HEK293 (cell line): ENCODE measurements at regions not wholly inside any gene's neighbourhood (a gene's known extent, or its start where the extent isn't known, plus 50 kb on each side); places are given as distances from the start of the nearest gene placed in this dataset.

Experiments
- CTCF ChIA-PET: fragments of 350-600 bp; formaldehyde crosslinking; extraction: SDS; loops from one replicate; lab custom pipeline; 2021; ENCODE audit warnings: antibody characterized with exemption; lab: Yijun Ruan, JAX
- POLR2A ChIA-PET: fragments of 300-600 bp; formaldehyde crosslinking; extraction: SDS; loops from one replicate; lab custom pipeline; 2020; ENCODE audit warnings: antibody characterized with exemption, inconsistent platforms; lab: Yijun Ruan, JAX
- H3K27ac ChIP-seq: fragments of 200-500 bp; sonication (Bioruptor generic); 2 replicates; pipeline ENCODE4 v1.5.1; 2014; ENCODE audit warnings: low read depth, low read length, control low read depth, inconsistent platforms; ENCODE audit errors: extremely low read depth
- H3K36me3 ChIP-seq, 2 experiments: fragments of 200-500 bp in 1 of 2; sonication (Bioruptor generic) in 1 of 2; 1 replicate in 1 of 2; 2 replicates in 1 of 2; pipeline ENCODE4 v1.5.1; 2014 to 2017; ENCODE audit warnings: inconsistent platforms in 2 of 2, low read length in 2 of 2; ENCODE audit not compliant: control insufficient read depth in 2 of 2, insufficient read depth in 1 of 2
- H3K4me1 ChIP-seq: fragments of 200-500 bp; sonication (Bioruptor generic); 2 replicates; pipeline ENCODE4 v1.5.1; 2014; ENCODE audit warnings: mild to moderate bottlenecking, low read length, inconsistent platforms; ENCODE audit not compliant: control insufficient read depth, insufficient read depth
- H3K4me3 ChIP-seq: 2 replicates; pipeline ENCODE4 v1.5.1; 2011; ENCODE audit warnings: low read depth, mild to moderate bottlenecking, control low read depth, low read length, moderate library complexity
- H3K9me3 ChIP-seq: fragments of 200-500 bp; sonication (Bioruptor generic); 2 replicates; pipeline ENCODE4 v1.5.1; 2014; ENCODE audit warnings: low read depth, low read length, inconsistent platforms; ENCODE audit not compliant: control insufficient read depth, insufficient read depth
- KLF1 ChIP-seq: fragments of 450-650 bp; formaldehyde crosslinking; IDR thresholded peaks from 2 replicates; pipeline ENCODE4 v1.5.1; 2016; ENCODE audit warnings: missing biosample characterization, missing genetic modification characterization
- KLF8 ChIP-seq: fragments of 450-650 bp; formaldehyde crosslinking; IDR thresholded peaks from 2 replicates; pipeline ENCODE4 v1.5.1; 2016; ENCODE audit warnings: missing biosample characterization, missing genetic modification characterization
- OSR2 ChIP-seq: fragments of 450-650 bp; formaldehyde crosslinking; IDR thresholded peaks from 2 replicates; pipeline ENCODE4 v1.5.1; 2016; ENCODE audit warnings: missing biosample characterization, missing genetic modification characterization
- PRDM1 ChIP-seq: fragments of 450-650 bp; formaldehyde crosslinking; IDR thresholded peaks from 2 replicates; pipeline ENCODE4; 2016; ENCODE audit warnings: missing biosample characterization, missing genetic modification characterization
- TRIM28 ChIP-seq: IDR thresholded peaks from 2 replicates; pipeline ENCODE4 v1.6.1; 2011; ENCODE audit warnings: low read length, control low read depth, borderline replicate concordance
- YY2 ChIP-seq: fragments of 450-650 bp; formaldehyde crosslinking; IDR thresholded peaks from 2 replicates; pipeline ENCODE4 v1.5.1; 2016; ENCODE audit warnings: missing biosample characterization, missing genetic modification characterization
- ZBTB21 ChIP-seq: fragments of 450-650 bp; formaldehyde crosslinking; IDR thresholded peaks from 2 replicates; pipeline ENCODE4 v1.5.1; 2017; ENCODE audit warnings: missing biosample characterization, missing genetic modification characterization
- ZNF133 ChIP-seq: fragments of 450-650 bp; formaldehyde crosslinking; IDR thresholded peaks from 2 replicates; pipeline ENCODE4 v1.5.1; 2016; ENCODE audit warnings: missing biosample characterization, missing genetic modification characterization
- ZNF16 ChIP-seq: fragments of 450-650 bp; formaldehyde crosslinking; IDR thresholded peaks from 2 replicates; pipeline ENCODE4 v1.5.1; 2016; ENCODE audit warnings: low read depth, missing biosample characterization, missing genetic modification characterization
- ZNF366 ChIP-seq: fragments of 450-650 bp; formaldehyde crosslinking; conservative IDR thresholded peaks from 2 replicates; pipeline ENCODE4 v1.5.1; 2016; ENCODE audit warnings: missing biosample characterization, missing genetic modification characterization
- ZNF416 ChIP-seq: fragments of 450-650 bp; formaldehyde crosslinking; IDR thresholded peaks from 2 replicates; pipeline ENCODE4 v1.5.1; 2016; ENCODE audit warnings: missing biosample characterization, missing genetic modification characterization
- ZNF423 ChIP-seq: fragments of 450-650 bp; formaldehyde crosslinking; IDR thresholded peaks from 2 replicates; pipeline ENCODE4 v1.5.1; 2016; ENCODE audit warnings: missing biosample characterization, missing genetic modification characterization
- ZNF549 ChIP-seq: fragments of 450-650 bp; IDR thresholded peaks from 2 replicates; pipeline ENCODE4 v1.5.1; 2018; ENCODE audit warnings: missing biosample characterization, missing genetic modification characterization, mild to moderate bottlenecking, inconsistent platforms, moderate library complexity
- ZNF623 ChIP-seq: fragments of 450-650 bp; formaldehyde crosslinking; IDR thresholded peaks from 2 replicates; pipeline ENCODE4 v1.5.1; 2016; ENCODE audit warnings: missing biosample characterization, missing genetic modification characterization
- ZNF660 ChIP-seq: fragments of 450-650 bp; IDR thresholded peaks from 2 replicates; pipeline ENCODE4 v1.5.1; 2018; ENCODE audit warnings: missing biosample characterization, mild to moderate bottlenecking, missing genetic modification characterization
- ZNF670 ChIP-seq: fragments of 450-650 bp; formaldehyde crosslinking; IDR thresholded peaks from 2 replicates; pipeline ENCODE4 v1.5.1; 2016; ENCODE audit warnings: missing biosample characterization, missing genetic modification characterization, low read depth
- ZNF76 ChIP-seq: fragments of 450-650 bp; formaldehyde crosslinking; IDR thresholded peaks from 2 replicates; pipeline ENCODE4; 2016; ENCODE audit warnings: low read depth, missing biosample characterization, missing genetic modification characterization, borderline replicate concordance
- ZNF768 ChIP-seq: fragments of 450-650 bp; formaldehyde crosslinking; IDR thresholded peaks from 2 replicates; pipeline ENCODE4 v1.5.1; 2018; ENCODE audit warnings: missing biosample characterization, mild to moderate bottlenecking, missing genetic modification characterization
- ZNF776 ChIP-seq: fragments of 450-650 bp; formaldehyde crosslinking; IDR thresholded peaks from 2 replicates; pipeline ENCODE4 v1.5.0; 2017; ENCODE audit warnings: missing biosample characterization, missing genetic modification characterization, borderline replicate concordance
- ZNF837 ChIP-seq: fragments of 450-650 bp; formaldehyde crosslinking; IDR thresholded peaks from 2 replicates; pipeline ENCODE4 v1.5.1; 2016; ENCODE audit warnings: missing biosample characterization, missing genetic modification characterization
- ZSCAN18 ChIP-seq: fragments of 450-650 bp; formaldehyde crosslinking; IDR thresholded peaks from 2 replicates; pipeline ENCODE4 v1.5.1; 2016; ENCODE audit warnings: missing biosample characterization, missing genetic modification characterization
- TF ChIP-seq, protein P1 (sequence below): fragments of 450-650 bp; formaldehyde crosslinking; IDR thresholded peaks from 2 replicates; pipeline ENCODE4 v1.5.1; 2017; ENCODE audit warnings: missing biosample characterization, missing genetic modification characterization
- TF ChIP-seq, protein P2 (sequence below): sonication (generic); formaldehyde crosslinking; IDR thresholded peaks from 2 replicates; pipeline ENCODE4 v1.8.1; 2022; ENCODE audit warnings: mild to moderate bottlenecking, moderate library complexity, missing genetic modification reagents

- Histone ChIP-seq H3K9me3 (no peaks in the 10 kb centered on the region), H3K36me3 (no peaks in the 10 kb centered on the region), H3K4me3 (no peak overlapping the region), H3K4me1 (no peaks in the 10 kb centered on the region), H3K27ac (no peak overlapping the region)
- CTCF ChIA-PET = interaction anchor here (0.7 kb wide), 1 partner anchor 18 kb away, joined by 3 read pairs; no protein-coding TSS in a partner anchor
- POLR2A ChIA-PET = no interaction called here
- TF ChIP-seq ZNF670 (tag by site-specific recombination) (no peak), ZNF660 (tag by site-specific recombination) (no peak), ZNF837 (tag by site-specific recombination) (no peak), ZNF776 (tag by site-specific recombination) (no peak), ZNF133 (tag by site-specific recombination) (no peak), ZNF623 (tag by site-specific recombination) (no peak), ZNF423 (tag by site-specific recombination) (no peak), ZSCAN18 (tag by site-specific recombination) (no peak), PRDM1 (tag by site-specific recombination) (no peak), KLF1 (no peak), ZNF768 (tag by site-specific recombination) (no peak), KLF8 (tag by site-specific recombination) (no peak), ZNF76 (tag by site-specific recombination) (no peak), ZNF549 (tag by site-specific recombination) (no peak), OSR2 (tag by site-specific recombination) (no peak)
- TF ChIP-seq, protein P1, sequence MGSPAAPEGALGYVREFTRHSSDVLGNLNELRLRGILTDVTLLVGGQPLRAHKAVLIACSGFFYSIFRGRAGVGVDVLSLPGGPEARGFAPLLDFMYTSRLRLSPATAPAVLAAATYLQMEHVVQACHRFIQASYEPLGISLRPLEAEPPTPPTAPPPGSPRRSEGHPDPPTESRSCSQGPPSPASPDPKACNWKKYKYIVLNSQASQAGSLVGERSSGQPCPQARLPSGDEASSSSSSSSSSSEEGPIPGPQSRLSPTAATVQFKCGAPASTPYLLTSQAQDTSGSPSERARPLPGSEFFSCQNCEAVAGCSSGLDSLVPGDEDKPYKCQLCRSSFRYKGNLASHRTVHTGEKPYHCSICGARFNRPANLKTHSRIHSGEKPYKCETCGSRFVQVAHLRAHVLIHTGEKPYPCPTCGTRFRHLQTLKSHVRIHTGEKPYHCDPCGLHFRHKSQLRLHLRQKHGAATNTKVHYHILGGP (tag by site-specific recombination) = no peak
These were observed 669.3 kb downstream of the TOX3 start for GRCh38 chr16:51877686-51878085.

- Histone ChIP-seq H3K9me3 (no peaks in the 10 kb centered on the region), H3K27ac (no peak overlapping the region), H3K36me3 (no peaks in the 10 kb centered on the region), H3K4me3 (no peak overlapping the region), H3K4me1 (no peaks in the 10 kb centered on the region)
- POLR2A ChIA-PET = no interaction called here
- CTCF ChIA-PET = interaction anchor here (0.6 kb wide), 1 partner anchor 300 kb away, joined by 3 read pairs; no protein-coding TSS in a partner anchor
- TF ChIP-seq TRIM28 = no peak
- TF ChIP-seq ZNF366 (tag by site-specific recombination) = no peak
- no peak for TF ChIP-seq ZBTB21
- no peak for TF ChIP-seq ZNF16 (tag by site-specific recombination)
- TF ChIP-seq, protein P2, sequence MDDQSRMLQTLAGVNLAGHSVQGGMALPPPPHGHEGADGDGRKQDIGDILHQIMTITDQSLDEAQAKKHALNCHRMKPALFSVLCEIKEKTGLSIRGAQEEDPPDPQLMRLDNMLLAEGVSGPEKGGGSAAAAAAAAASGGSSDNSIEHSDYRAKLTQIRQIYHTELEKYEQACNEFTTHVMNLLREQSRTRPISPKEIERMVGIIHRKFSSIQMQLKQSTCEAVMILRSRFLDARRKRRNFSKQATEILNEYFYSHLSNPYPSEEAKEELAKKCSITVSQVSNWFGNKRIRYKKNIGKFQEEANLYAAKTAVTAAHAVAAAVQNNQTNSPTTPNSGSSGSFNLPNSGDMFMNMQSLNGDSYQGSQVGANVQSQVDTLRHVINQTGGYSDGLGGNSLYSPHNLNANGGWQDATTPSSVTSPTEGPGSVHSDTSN (CRISPR knock-in tag) = no peak
- TF ChIP-seq ZNF416 = no peak
- TF ChIP-seq YY2 (tag by site-specific recombination) = no peak
These were observed 670.0 kb downstream of the TOX3 start for GRCh38 chr16:51876934-51877333.
